GM12878 (cell line): ENCODE measurements at regions not wholly inside any gene's neighbourhood (a gene's known extent, or its start where the extent isn't known, plus 50 kb on each side); places are given as distances from the start of the nearest gene placed in this dataset.

ENCODE experiments used
- ATAC-seq: fragments of 200-7000 bp; cut with Tn5 transposase; 3 replicates; pipeline ENCODE4 v1.9.1; 2020; ENCODE audit warnings: mild to moderate bottlenecking, moderate library complexity
- BruUV-seq: library from RNA; stranded (reverse); fragments of 400-500 nt; replicated peaks from 2 replicates; lab custom pipeline; 2021; lab: Mats Ljungman, UMichigan
- CTCF ChIA-PET: fragments of 300-600 bp; sonication (Branson Sonifier 250); formaldehyde crosslinking; extraction: SDS; loops from one replicate; lab custom pipeline; 2021; ENCODE audit warnings: inconsistent platforms; lab: Yijun Ruan, JAX
- POLR2A ChIA-PET: fragments of 350-600 bp; formaldehyde crosslinking; extraction: SDS; loops from one replicate; lab custom pipeline; 2021; ENCODE audit warnings: inconsistent platforms; lab: Charles Lee
- RAD21 ChIA-PET: fragments of 300-600 bp; sonication (Branson Sonifier 250); formaldehyde crosslinking; loops from one replicate; lab custom pipeline; 2023; ENCODE audit warnings: antibody characterized with exemption; ENCODE audit not compliant: unreplicated experiment; lab: Charles Lee
- SMC1A ChIA-PET: fragments of 300-600 bp; sonication (Branson Sonifier 250); formaldehyde crosslinking; loops from one replicate; lab custom pipeline; 2023; ENCODE audit not compliant: unreplicated experiment, uncharacterized antibody; lab: Charles Lee
- DNase-seq: peaks from one replicate; pipeline ENCODE4 v3.0.0-alpha.2; 2011; ENCODE audit warnings: low read depth, low spot score
- FAIRE-seq: peaks from 3 replicates; lab custom pipeline; 2011; peaks lifted over from hg19 to GRCh38; lab: Jason Lieb, UNC
- H2AFZ ChIP-seq: 2 replicates; pipeline ENCODE4 v1.6.0; 2011; ENCODE audit warnings: low read depth, low read length, control low read depth; ENCODE audit not compliant: control insufficient read depth
- H3K27ac ChIP-seq: 2 replicates; pipeline ENCODE4 v1.5.1; 2011; ENCODE audit warnings: control low read depth; ENCODE audit not compliant: control insufficient read depth, insufficient read depth
- H3K27me3 ChIP-seq, 2 experiments: replicated peaks in 1 of 2; 2 replicates each; pipeline versions ENCODE4 v1.6.0 to v1.6.1; 2011; ENCODE audit warnings: low read length in 1 of 2; ENCODE audit not compliant: control insufficient read depth in 2 of 2, insufficient read depth in 2 of 2
- H3K36me3 ChIP-seq, 2 experiments: 2 replicates each; pipeline ENCODE4 v1.5.1; 2011; ENCODE audit warnings: low read length in 1 of 2; ENCODE audit not compliant: control insufficient read depth in 2 of 2, insufficient read depth in 2 of 2
- H3K4me1 ChIP-seq: 2 replicates; pipeline ENCODE4 v1.6.1; 2011; ENCODE audit warnings: mild to moderate bottlenecking, low read length, moderate library complexity, mixed read lengths; ENCODE audit not compliant: control insufficient read depth, insufficient read depth
- H3K4me2 ChIP-seq: 2 replicates; pipeline ENCODE4 v1.6.0; 2011; ENCODE audit warnings: control low read depth; ENCODE audit not compliant: control insufficient read depth, insufficient read depth
- H3K4me3 ChIP-seq: fragments of 200-600 bp; sonication (generic); 2 replicates; pipeline ENCODE4 v1.5.1; 2016
- H3K79me2 ChIP-seq: 2 replicates; pipeline ENCODE4 v1.6.0; 2011; ENCODE audit warnings: low read length; ENCODE audit not compliant: control insufficient read depth, insufficient read depth
- H3K9ac ChIP-seq: 2 replicates; pipeline ENCODE4 v1.8.0; 2011; ENCODE audit warnings: low read length, control low read depth, mixed read lengths; ENCODE audit not compliant: control insufficient read depth, insufficient read depth
- H3K9me3 ChIP-seq: replicated peaks from 3 replicates; pipeline ENCODE4 v1.5.1; 2011; ENCODE audit warnings: mild to moderate bottlenecking, low read length; ENCODE audit not compliant: control insufficient read depth, insufficient read depth
- H4K20me1 ChIP-seq: 2 replicates; pipeline ENCODE4 v1.6.0; 2011; ENCODE audit not compliant: control insufficient read depth, insufficient read depth
- BHLHE40 ChIP-seq, 2 experiments: fragments of 450-650 bp in 1 of 2; IDR thresholded peaks; 2 replicates each; pipeline ENCODE4 v1.6.1; 2011 to 2017; ENCODE audit warnings: low read depth in 2 of 2, borderline replicate concordance in 1 of 2, improper control_type of control experiment in 1 of 2, low read length in 1 of 2, mild to moderate bottlenecking in 1 of 2
- BMI1 ChIP-seq: fragments of 450-650 bp; IDR thresholded peaks from 2 replicates; pipeline ENCODE4 v1.6.1; 2016; ENCODE audit warnings: mild to moderate bottlenecking, moderate library complexity, borderline replicate concordance
- CHD4 ChIP-seq: fragments of 200-600 bp; sonication (generic); IDR thresholded peaks from 2 replicates; pipeline ENCODE4 v1.6.1; 2016; ENCODE audit warnings: mild to moderate bottlenecking
- EED ChIP-seq: sonication (generic); IDR thresholded peaks from 2 replicates; pipeline ENCODE4 v1.6.1; 2016; ENCODE audit warnings: antibody characterized with exemption, low read depth
- ESRRA ChIP-seq: IDR thresholded peaks from 2 replicates; pipeline ENCODE4 v1.6.1; 2012; ENCODE audit warnings: mild to moderate bottlenecking, low read length, improper control_type of control experiment
- NFYB ChIP-seq: IDR thresholded peaks from 2 replicates; pipeline ENCODE4 v1.6.1; 2011; ENCODE audit warnings: low read depth, mild to moderate bottlenecking, low read length, improper control_type of control experiment, moderate library complexity; ENCODE audit not compliant: insufficient read depth
- SPI1 ChIP-seq: IDR thresholded peaks from 2 replicates; pipeline ENCODE4 v1.6.1; 2011; ENCODE audit warnings: low read depth, mild to moderate bottlenecking, low read length, moderate library complexity, borderline replicate concordance; ENCODE audit not compliant: insufficient read depth
- SUPT20H ChIP-seq: IDR thresholded peaks from 2 replicates; pipeline ENCODE4 v1.6.1; 2011; ENCODE audit warnings: low read depth, mild to moderate bottlenecking, low read length, moderate library complexity, borderline replicate concordance; ENCODE audit not compliant: control insufficient read depth
- in situ Hi-C: fragments of 300-500 bp; cut with MboI; formaldehyde crosslinking; loops from 9 replicates; pipeline ENCODE4 v1.14.3; 2018; ENCODE audit warnings: mixed read lengths
- intact Hi-C: fragments of 100-400 bp; cut with micrococcal nuclease; formaldehyde crosslinking; loops from one replicate; pipeline ENCODE4 v1.14.2; 2022; ENCODE audit not compliant: unreplicated experiment
- TF ChIP-seq, protein P1 (sequence below): fragments of 450-650 bp; IDR thresholded peaks from 2 replicates; pipeline ENCODE4 v1.6.1; 2017; ENCODE audit warnings: mild to moderate bottlenecking
- TF ChIP-seq, protein P2 (sequence below): IDR thresholded peaks from 2 replicates; pipeline ENCODE4 v1.6.1; 2011; ENCODE audit warnings: mild to moderate bottlenecking, low read depth, low read length, moderate library complexity; ENCODE audit not compliant: insufficient replicate concordance
- TF ChIP-seq, protein P3 (sequence below): IDR thresholded peaks from 2 replicates; pipeline ENCODE4 v1.6.1; 2011; ENCODE audit warnings: borderline replicate concordance, low read depth, mild to moderate bottlenecking, moderate library complexity, low read length; ENCODE audit not compliant: insufficient read depth, poor library complexity, severe bottlenecking

DNA sequence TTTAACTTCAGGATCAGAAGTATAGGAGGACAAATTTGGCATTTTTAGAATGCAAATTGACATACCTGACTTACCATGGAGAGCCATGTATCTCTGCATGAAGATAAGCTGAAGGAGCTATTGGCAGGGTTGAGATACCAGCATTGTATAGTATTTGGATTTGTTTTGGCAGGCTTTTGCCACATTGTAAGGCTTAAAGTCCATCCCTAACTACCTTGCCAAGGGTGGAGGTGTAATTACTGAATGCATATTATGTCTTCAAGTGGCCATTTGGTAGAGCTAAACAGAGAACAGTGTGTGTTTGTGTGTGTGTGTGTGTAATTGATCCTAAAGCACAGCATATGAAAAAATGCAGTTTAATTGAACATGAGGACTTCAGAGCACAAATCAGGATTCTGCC lies 324.7 kb downstream of the FAM170A start:
- Histone ChIP-seq H2AFZ (no peak overlapping the region), H3K4me1 (no peaks in the 10 kb centered on the region), H3K36me3 (no peaks in the 10 kb centered on the region), H3K27ac (no peak overlapping the region), H3K27me3 (no peaks in the 10 kb centered on the region), H3K79me2 (no peaks in the 10 kb centered on the region), H4K20me1 (no peaks in the 10 kb centered on the region), H3K9me3 (no peaks in the 10 kb centered on the region), H3K4me2 (no peak overlapping the region), H3K4me3 (no peak overlapping the region), H3K9ac (no peak overlapping the region)
- in situ Hi-C loops = no loop called here
- intact Hi-C loops = no loop called here
- RAD21 ChIA-PET = no interaction called here
- CTCF ChIA-PET = no interaction called here
- POLR2A ChIA-PET = no interaction called here
- ATAC-seq (no peak), DNase-seq (no peak), FAIRE-seq (no peak)
- BruUV-seq = no TSS peak
- SMC1A ChIA-PET = no interaction called here
- TF ChIP-seq, protein P1, sequence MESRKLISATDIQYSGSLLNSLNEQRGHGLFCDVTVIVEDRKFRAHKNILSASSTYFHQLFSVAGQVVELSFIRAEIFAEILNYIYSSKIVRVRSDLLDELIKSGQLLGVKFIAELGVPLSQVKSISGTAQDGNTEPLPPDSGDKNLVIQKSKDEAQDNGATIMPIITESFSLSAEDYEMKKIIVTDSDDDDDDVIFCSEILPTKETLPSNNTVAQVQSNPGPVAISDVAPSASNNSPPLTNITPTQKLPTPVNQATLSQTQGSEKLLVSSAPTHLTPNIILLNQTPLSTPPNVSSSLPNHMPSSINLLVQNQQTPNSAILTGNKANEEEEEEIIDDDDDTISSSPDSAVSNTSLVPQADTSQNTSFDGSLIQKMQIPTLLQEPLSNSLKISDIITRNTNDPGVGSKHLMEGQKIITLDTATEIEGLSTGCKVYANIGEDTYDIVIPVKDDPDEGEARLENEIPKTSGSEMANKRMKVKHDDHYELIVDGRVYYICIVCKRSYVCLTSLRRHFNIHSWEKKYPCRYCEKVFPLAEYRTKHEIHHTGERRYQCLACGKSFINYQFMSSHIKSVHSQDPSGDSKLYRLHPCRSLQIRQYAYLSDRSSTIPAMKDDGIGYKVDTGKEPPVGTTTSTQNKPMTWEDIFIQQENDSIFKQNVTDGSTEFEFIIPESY = no peak
- no peak for TF ChIP-seq BHLHE40 (IDR thresholded peaks at IDR 0.05; ENCODE audit: borderline replicate concordance in 1 of 2, low read depth in 2 of 2, low read length in 1 of 2)
- no peak for TF ChIP-seq EED
- TF ChIP-seq, protein P2, sequence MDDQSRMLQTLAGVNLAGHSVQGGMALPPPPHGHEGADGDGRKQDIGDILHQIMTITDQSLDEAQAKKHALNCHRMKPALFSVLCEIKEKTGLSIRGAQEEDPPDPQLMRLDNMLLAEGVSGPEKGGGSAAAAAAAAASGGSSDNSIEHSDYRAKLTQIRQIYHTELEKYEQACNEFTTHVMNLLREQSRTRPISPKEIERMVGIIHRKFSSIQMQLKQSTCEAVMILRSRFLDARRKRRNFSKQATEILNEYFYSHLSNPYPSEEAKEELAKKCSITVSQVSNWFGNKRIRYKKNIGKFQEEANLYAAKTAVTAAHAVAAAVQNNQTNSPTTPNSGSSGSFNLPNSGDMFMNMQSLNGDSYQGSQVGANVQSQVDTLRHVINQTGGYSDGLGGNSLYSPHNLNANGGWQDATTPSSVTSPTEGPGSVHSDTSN = no peak
- TF ChIP-seq, protein P3, sequence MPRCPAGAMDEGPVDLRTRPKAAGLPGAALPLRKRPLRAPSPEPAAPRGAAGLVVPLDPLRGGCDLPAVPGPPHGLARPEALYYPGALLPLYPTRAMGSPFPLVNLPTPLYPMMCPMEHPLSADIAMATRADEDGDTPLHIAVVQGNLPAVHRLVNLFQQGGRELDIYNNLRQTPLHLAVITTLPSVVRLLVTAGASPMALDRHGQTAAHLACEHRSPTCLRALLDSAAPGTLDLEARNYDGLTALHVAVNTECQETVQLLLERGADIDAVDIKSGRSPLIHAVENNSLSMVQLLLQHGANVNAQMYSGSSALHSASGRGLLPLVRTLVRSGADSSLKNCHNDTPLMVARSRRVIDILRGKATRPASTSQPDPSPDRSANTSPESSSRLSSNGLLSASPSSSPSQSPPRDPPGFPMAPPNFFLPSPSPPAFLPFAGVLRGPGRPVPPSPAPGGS = no peak
- no peak for TF ChIP-seq SUPT20H
- TF ChIP-seq BMI1 = no peak
- no peak for TF ChIP-seq SPI1
- TF ChIP-seq NFYB = no peak
- TF ChIP-seq ESRRA = no peak
- no peak for TF ChIP-seq CHD4
